NB4 (cell line): ENCODE measurements at regions not wholly inside any gene's neighbourhood (a gene's known extent, or its start where the extent isn't known, plus 50 kb on each side); places are given as distances from the start of the nearest gene placed in this dataset.

Experiments used
- DNase-seq: peaks from one replicate; pipeline ENCODE4 v3.0.0; 2010; ENCODE audit warnings: low read depth
- H3K4me3 ChIP-seq: one replicate; pipeline ENCODE4 v1.5.1; 2011; ENCODE audit warnings: mild to moderate bottlenecking, low read depth, low read length, moderate library complexity
- CTCF ChIP-seq: IDR thresholded peaks from one replicate; pipeline ENCODE4 v1.5.1; 2012; ENCODE audit warnings: low read depth, low read length
- MAX ChIP-seq: IDR thresholded peaks from 2 replicates; pipeline ENCODE4 v1.6.1; 2011; ENCODE audit warnings: low read depth, low read length
- MYC ChIP-seq: IDR thresholded peaks from 2 replicates; pipeline ENCODE4 v1.6.1; 2011; ENCODE audit warnings: low read depth, low read length
- POLR2A ChIP-seq: IDR thresholded peaks from 2 replicates; pipeline ENCODE4 v1.6.1; 2011; ENCODE audit warnings: mild to moderate bottlenecking; ENCODE audit not compliant: insufficient read length; ENCODE audit errors: extremely low read depth

- DNase-seq: no peak
- H3K4me3 ChIP-seq: no peak overlapping the region
- TF ChIP-seq MYC (no peak), MAX (no peak), CTCF (no peak), POLR2A (no peak)
Observed at GRCh38 chr16:85353013-85353412, 240.7 kb upstream of the CIBAR2 start.

GRCh38 chr16:85353839-85354685 is 241.8 kb upstream of the CIBAR2 start:
- H3K4me3 ChIP-seq: no peak overlapping the region
- DNase-seq: no peak
- no peak for TF ChIP-seq MYC
- no peak for TF ChIP-seq POLR2A
- TF ChIP-seq CTCF: no peak
- TF ChIP-seq MAX: no peak

GRCh38 chr16:85354686-85355514 is 242.6 kb upstream of the CIBAR2 start:
- TF ChIP-seq CTCF (no peak), MYC (no peak), POLR2A (no peak), MAX (no peak)
- DNase-seq: no peak
- H3K4me3 ChIP-seq: no peak overlapping the region

- no peak for DNase-seq
- TF ChIP-seq CTCF: no peak
- TF ChIP-seq MAX: no peak
- TF ChIP-seq POLR2A: no peak
- TF ChIP-seq MYC: no peak
- no peak overlapping the region for H3K4me3 ChIP-seq
Observed at GRCh38 chr16:85355515-85355837, 243.2 kb upstream of the CIBAR2 start.

- TF ChIP-seq CTCF (no peak), MYC (no peak), POLR2A (no peak), MAX (no peak)
- H3K4me3 ChIP-seq: no peak overlapping the region
- no peak for DNase-seq
Observed at GRCh38 chr16:85356157-85356556, 243.9 kb upstream of the CIBAR2 start.
